Natural killer cell (primary cell): ENCODE measurements at regions not wholly inside any gene's neighbourhood (a gene's known extent, or its start where the extent isn't known, plus 50 kb on each side); places are given as distances from the start of the nearest gene placed in this dataset.
A peak's percentile ranks its signal among the peaks of the same experiment; 100 is the strongest.
"Not testable (repeated sequence)": the region's sequence is repeated elsewhere in the genome, so short reads cannot be mapped to it uniquely, and the experiment has no call there.

Experiments used
- ATAC-seq, 3 donors: fragments of 150-1000 bp in 2 of 3; fragments of 200-7000 bp in 1 of 3; cut with Tn5 transposase; 1 replicate in 1 of 3; 2 replicates in 2 of 3; pipeline ENCODE4 v1.10.0; 2021; ENCODE audit warnings: mild to moderate bottlenecking in 2 of 3, moderate library complexity in 2 of 3
- DNase-seq, 2 donors: peaks; one replicate each; pipeline versions ENCODE4 v3.0.0 to v3.0.0-alpha.2; 2013 to 2021; ENCODE audit warnings: mixed read lengths in 1 of 2
- H3K27ac ChIP-seq: one replicate; pipeline ENCODE4 v1.5.1; 2013; ENCODE audit warnings: mild to moderate bottlenecking, low read length
- H3K27me3 ChIP-seq: one replicate; pipeline ENCODE4 v1.6.1; 2013; ENCODE audit warnings: low read length; ENCODE audit not compliant: control insufficient read depth, insufficient read depth
- H3K36me3 ChIP-seq: one replicate; pipeline ENCODE4 v1.6.1; 2013; ENCODE audit warnings: low read length; ENCODE audit not compliant: control insufficient read depth, insufficient read depth
- H3K4me1 ChIP-seq: one replicate; pipeline ENCODE4 v1.6.1; 2013; ENCODE audit warnings: low read length; ENCODE audit not compliant: control insufficient read depth, insufficient read depth
- H3K4me3 ChIP-seq: one replicate; pipeline ENCODE4 v1.5.1; 2013; ENCODE audit warnings: low read length
- H3K9me3 ChIP-seq: one replicate; pipeline ENCODE4 v1.6.1; 2013; ENCODE audit warnings: low read length; ENCODE audit not compliant: control insufficient read depth, insufficient read depth
- H3K27ac Mint-ChIP-seq, 2 donors: one replicate each; pipeline ENCODE4 v1.8.0; 2022; ENCODE audit warnings: mild to moderate bottlenecking in 2 of 2, mixed read lengths in 2 of 2, moderate library complexity in 1 of 2
- H3K27me3 Mint-ChIP-seq, 2 donors: one replicate each; pipeline ENCODE4 v1.8.0; 2022; ENCODE audit warnings: low read depth in 2 of 2, mixed read lengths in 2 of 2
- H3K36me3 Mint-ChIP-seq: one replicate; pipeline ENCODE4 v1.8.0; 2022; ENCODE audit warnings: mixed read lengths
- H3K4me1 Mint-ChIP-seq, 2 donors: one replicate each; pipeline ENCODE4 v1.8.0; 2022; ENCODE audit warnings: mixed read lengths in 2 of 2
- H3K4me3 Mint-ChIP-seq: one replicate; pipeline ENCODE4 v1.8.0; 2022; ENCODE audit warnings: mild to moderate bottlenecking, moderate library complexity, mixed read lengths
- H3K9me3 Mint-ChIP-seq, 2 donors: one replicate each; pipeline ENCODE4 v1.8.0; 2022; ENCODE audit warnings: mixed read lengths in 2 of 2
- WGBS: methylation state at CpG from one replicate; pipeline ENCODE4 v1.1.7; 2013; ENCODE audit warnings: missing lambda C conversion rate; ENCODE audit not compliant: insufficient coverage; 5-methylcytosine and 5-hydroxymethylcytosine counted together
- intact Hi-C: fragments of 100-400 bp; cut with micrococcal nuclease; formaldehyde crosslinking; loops from one replicate; pipeline ENCODE4 v1.14.2; 2022

- H3K36me3 Mint-ChIP-seq, H3K36me3 ChIP-seq, H3K27me3 ChIP-seq, H3K9me3 Mint-ChIP-seq, H3K27ac Mint-ChIP-seq, H3K4me1 Mint-ChIP-seq, DNase-seq, H3K27ac ChIP-seq, intact Hi-C loops, H3K9me3 ChIP-seq, H3K4me3 ChIP-seq, ATAC-seq, H3K27me3 Mint-ChIP-seq, H3K4me3 Mint-ChIP-seq, H3K4me1 ChIP-seq: not testable (repeated sequence)
- 90% methylated on average over 16 of the region's 21 CpGs for WGBS
These were observed 61.1 kb downstream of the DEFB131A start for GRCh38 chr4:9505341-9505740.

- DNase-seq, H3K36me3 ChIP-seq, ATAC-seq, H3K4me3 Mint-ChIP-seq, H3K4me1 Mint-ChIP-seq, H3K9me3 ChIP-seq, H3K27ac Mint-ChIP-seq, H3K4me3 ChIP-seq, H3K9me3 Mint-ChIP-seq, H3K27me3 Mint-ChIP-seq, H3K27ac ChIP-seq, H3K27me3 ChIP-seq, H3K36me3 Mint-ChIP-seq, H3K4me1 ChIP-seq, intact Hi-C loops: not testable (repeated sequence)
- WGBS: no CpG with 5 or more reads among the region's 2 CpGs
These were observed 62.5 kb downstream of the DEFB131A start for GRCh38 chr4:9506672-9507071.

- ATAC-seq, DNase-seq, H3K4me3 ChIP-seq, H3K9me3 ChIP-seq, H3K27ac ChIP-seq, intact Hi-C loops, H3K4me1 Mint-ChIP-seq, H3K27me3 ChIP-seq, H3K36me3 ChIP-seq, H3K4me1 ChIP-seq, H3K27ac Mint-ChIP-seq, H3K4me3 Mint-ChIP-seq, H3K36me3 Mint-ChIP-seq, H3K9me3 Mint-ChIP-seq: not testable (repeated sequence)
- WGBS: 91% methylated on average over 12 of the region's 12 CpGs
- peaks cover 7 to 11% of the 10 kb centered on the region in 2 donors for H3K27me3 Mint-ChIP-seq
These were observed 68.7 kb downstream of the DEFB131A start for GRCh38 chr4:9512941-9513340.

- intact Hi-C loops, H3K4me1 Mint-ChIP-seq, H3K4me3 ChIP-seq, H3K4me3 Mint-ChIP-seq, H3K36me3 Mint-ChIP-seq, H3K9me3 ChIP-seq, H3K4me1 ChIP-seq, H3K27ac ChIP-seq, H3K27me3 ChIP-seq, H3K27ac Mint-ChIP-seq, H3K9me3 Mint-ChIP-seq, H3K36me3 ChIP-seq, ATAC-seq, DNase-seq: not testable (repeated sequence)
- peaks cover 2 to 11% of the 10 kb centered on the region in 2 donors for H3K27me3 Mint-ChIP-seq
- WGBS: 92% methylated on average over 8 of the region's 9 CpGs
These were observed 75.4 kb downstream of the DEFB131A start for GRCh38 chr4:9519631-9520030.

GRCh38 chr4:9522903-9523302, 78.7 kb downstream of the DEFB131A start:
- H3K4me1 Mint-ChIP-seq, H3K36me3 Mint-ChIP-seq, H3K27me3 Mint-ChIP-seq, H3K27me3 ChIP-seq, H3K4me1 ChIP-seq, H3K9me3 Mint-ChIP-seq, ATAC-seq, H3K9me3 ChIP-seq, H3K36me3 ChIP-seq, H3K27ac Mint-ChIP-seq, H3K27ac ChIP-seq, H3K4me3 Mint-ChIP-seq, H3K4me3 ChIP-seq, intact Hi-C loops: not testable (repeated sequence)
- DNase-seq: peak in 1 of 2 donors; percentile 14
- 100% methylated on average over 1 of the region's 1 CpG for WGBS

GRCh38 chr4:9524406-9524805, 80.2 kb downstream of the DEFB131A start:
- 75% methylated on average over 18 of the region's 18 CpGs for whole genome bisulfite sequencing

More at GRCh38 chr4:9524406-9524805, 80.2 kb downstream of the DEFB131A start:
- ATAC-seq, H3K4me3 ChIP-seq, H3K9me3 ChIP-seq, H3K4me3 Mint-ChIP-seq, H3K4me1 Mint-ChIP-seq, intact Hi-C loops, H3K27me3 Mint-ChIP-seq, H3K27me3 ChIP-seq, H3K9me3 Mint-ChIP-seq, H3K27ac ChIP-seq, H3K4me1 ChIP-seq, H3K27ac Mint-ChIP-seq, DNase-seq, H3K36me3 Mint-ChIP-seq, H3K36me3 ChIP-seq: not testable (repeated sequence)
